ENCODE measurements at regions not wholly inside any gene's neighbourhood (a gene's known extent, or its start where the extent isn't known, plus 50 kb on each side); places are given as distances from the start of the nearest gene placed in this dataset.

DNA sequence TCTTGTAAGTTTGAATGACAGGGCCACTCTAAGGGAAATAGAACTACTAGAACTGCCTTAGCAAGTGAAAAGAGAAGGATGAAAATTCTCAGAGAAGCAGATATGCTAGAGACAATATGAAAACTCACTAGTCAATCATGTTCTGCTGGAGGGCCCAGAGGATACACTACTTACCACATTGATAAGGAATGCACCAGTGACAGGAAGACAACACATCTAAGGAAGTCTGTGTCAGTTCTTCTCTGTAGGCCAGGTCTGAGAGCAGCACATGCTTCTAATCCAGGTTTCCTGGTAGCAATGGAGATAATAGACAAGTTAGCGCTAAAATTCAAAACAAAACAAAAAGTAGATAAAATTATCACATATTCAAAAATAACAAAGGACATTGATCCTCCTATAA lies 235.2 kb upstream of the AKR1E2 start:
- POLR2A ChIA-PET, result no interaction called here
- DNase-seq (ENCODE audit: low read depth, low spot score) (no peak), ATAC-seq (no peak)
- CTCF ChIA-PET, result no interaction called here
- intact Hi-C loops (cut with micrococcal nuclease; ENCODE audit: unreplicated experiment) (no loop called here), in situ Hi-C loops (cut with HindIII; ENCODE audit: low pct_unique_long_range_greater_than_20kb, low sequenced_read_pairs) (no loop called here)
- Histone ChIP-seq H3K27me3 (ENCODE audit: control insufficient read depth, insufficient read depth, low read length) (no peaks in the 10 kb centered on the region), H3K4me1 (ENCODE audit: control insufficient read depth, insufficient read depth, low read length) (no peaks in the 10 kb centered on the region), H3K9me3 (ENCODE audit: control insufficient read depth, insufficient read depth, low read depth, low read length) (peaks cover 8% of the 10 kb centered on the region; the same call in 1 of the 2 replicates), H3K27ac (ENCODE audit: low read length) (no peak overlapping the region; the same call in 1 of the 2 replicates), H3K36me3 (ENCODE audit: control insufficient read depth, insufficient read depth, low read length) (no peaks in the 10 kb centered on the region), H3K4me3 (ENCODE audit: low read depth in 2 of 2, low read length in 2 of 2) (no peak overlapping the region)
- no TSS peak for BruUV-seq (replicated peaks)
- no peak for TF ChIP-seq POLR2AphosphoS5 (IDR thresholded peaks at IDR 0.05; ENCODE audit: low read depth, low read length)
- TF ChIP-seq, protein P1, sequence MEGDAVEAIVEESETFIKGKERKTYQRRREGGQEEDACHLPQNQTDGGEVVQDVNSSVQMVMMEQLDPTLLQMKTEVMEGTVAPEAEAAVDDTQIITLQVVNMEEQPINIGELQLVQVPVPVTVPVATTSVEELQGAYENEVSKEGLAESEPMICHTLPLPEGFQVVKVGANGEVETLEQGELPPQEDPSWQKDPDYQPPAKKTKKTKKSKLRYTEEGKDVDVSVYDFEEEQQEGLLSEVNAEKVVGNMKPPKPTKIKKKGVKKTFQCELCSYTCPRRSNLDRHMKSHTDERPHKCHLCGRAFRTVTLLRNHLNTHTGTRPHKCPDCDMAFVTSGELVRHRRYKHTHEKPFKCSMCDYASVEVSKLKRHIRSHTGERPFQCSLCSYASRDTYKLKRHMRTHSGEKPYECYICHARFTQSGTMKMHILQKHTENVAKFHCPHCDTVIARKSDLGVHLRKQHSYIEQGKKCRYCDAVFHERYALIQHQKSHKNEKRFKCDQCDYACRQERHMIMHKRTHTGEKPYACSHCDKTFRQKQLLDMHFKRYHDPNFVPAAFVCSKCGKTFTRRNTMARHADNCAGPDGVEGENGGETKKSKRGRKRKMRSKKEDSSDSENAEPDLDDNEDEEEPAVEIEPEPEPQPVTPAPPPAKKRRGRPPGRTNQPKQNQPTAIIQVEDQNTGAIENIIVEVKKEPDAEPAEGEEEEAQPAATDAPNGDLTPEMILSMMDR (IDR thresholded peaks at IDR 0.05), result no peak
- TF ChIP-seq TCF7L2 (IDR thresholded peaks at IDR 0.05; ENCODE audit: low read depth, low read length), result no peak
- TF ChIP-seq SIN3A (IDR thresholded peaks at IDR 0.05; ENCODE audit: borderline replicate concordance, insufficient read depth, low read depth, low read length), result no peak
- no peak for TF ChIP-seq REST (IDR thresholded peaks at IDR 0.05; ENCODE audit: insufficient read depth in 1 of 2, low read depth in 2 of 2, low read length in 1 of 2)

- Histone ChIP-seq H3K36me3 (ENCODE audit: control insufficient read depth, insufficient read depth, low read length) (no peaks in the 10 kb centered on the region), H3K9me3 (ENCODE audit: control insufficient read depth, insufficient read depth, low read depth, low read length) (peaks cover 10% of the 10 kb centered on the region; the same call in 1 of the 2 replicates), H3K27ac (ENCODE audit: low read length) (no peak overlapping the region), H3K4me3 (ENCODE audit: low read depth in 2 of 2, low read length in 2 of 2) (no peak overlapping the region), H3K27me3 (ENCODE audit: control insufficient read depth, insufficient read depth, low read length) (no peaks in the 10 kb centered on the region), H3K4me1 (ENCODE audit: control insufficient read depth, insufficient read depth, low read length) (no peaks in the 10 kb centered on the region)
- no TSS peak for BruUV-seq (replicated peaks)
- in situ Hi-C loops (cut with HindIII; ENCODE audit: low pct_unique_long_range_greater_than_20kb, low sequenced_read_pairs) (no loop called here), intact Hi-C loops (cut with micrococcal nuclease; ENCODE audit: unreplicated experiment) (no loop called here)
- no peak for ATAC-seq
- TF ChIP-seq SIN3A (IDR thresholded peaks at IDR 0.05; ENCODE audit: borderline replicate concordance, insufficient read depth, low read depth, low read length), result no peak
- no peak for TF ChIP-seq POLR2AphosphoS5 (IDR thresholded peaks at IDR 0.05; ENCODE audit: low read depth, low read length)
- TF ChIP-seq TCF7L2 (IDR thresholded peaks at IDR 0.05; ENCODE audit: low read depth, low read length), result no peak
- TF ChIP-seq REST (IDR thresholded peaks at IDR 0.05; ENCODE audit: insufficient read depth in 1 of 2, low read depth in 2 of 2, low read length in 1 of 2), result no peak
- TF ChIP-seq, protein P1 (IDR thresholded peaks at IDR 0.05), result no peak
- ChIA-PET POLR2A (no interaction called here), CTCF (no interaction called here)
- DNase-seq (ENCODE audit: low read depth, low spot score), result no peak
Measured at GRCh38 chr10:4588824-4589223, 237.2 kb upstream of the AKR1E2 start.

Measured in Panc1 (cell line).